NCI-H1436 (cell line): ENCODE measurements at regions not wholly inside any gene's neighbourhood (a gene's known extent, or its start where the extent isn't known, plus 50 kb on each side); places are given as distances from the start of the nearest gene placed in this dataset.
"Not testable (repeated sequence)": the region's sequence is repeated elsewhere in the genome, so short reads cannot be mapped to it uniquely, and the experiment has no call there.

ENCODE experiments used
- DNase-seq: peaks from one replicate; lab custom pipeline; 2025; lab: John Stamatoyannopoulos, UW

- DNase-seq: no peak
Measured at GRCh38 chr5:98209418-98209817, 564.0 kb upstream of the RGMB start.

- DNase-seq: no peak
Measured at GRCh38 chr5:98214240-98215051, 559.0 kb upstream of the RGMB start.

DNA sequence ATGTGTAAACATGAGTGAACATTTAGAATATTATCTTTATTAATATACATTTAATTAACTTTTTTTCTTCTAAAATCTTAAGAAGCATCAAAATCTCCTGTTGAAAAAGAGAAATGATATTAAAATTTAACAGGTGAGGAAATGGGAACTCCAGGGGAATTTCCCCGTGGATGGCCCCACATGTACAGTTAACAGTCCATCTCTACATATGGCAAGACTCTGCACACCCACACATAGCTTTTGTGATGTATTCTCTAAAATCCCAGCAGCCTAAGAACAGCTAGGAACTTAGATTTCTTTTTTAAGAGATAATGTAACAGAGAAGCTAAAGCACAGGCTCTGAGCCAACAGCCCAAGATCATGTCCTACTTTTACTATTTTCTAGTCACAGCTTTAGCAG lies 556.3 kb upstream of the RGMB start:
- DNase-seq: no peak

- no peak for DNase-seq
Measured at GRCh38 chr5:98218838-98219237, 554.6 kb upstream of the RGMB start.

GRCh38 chr5:98227489-98227888 lies 546.0 kb upstream of the RGMB start:
- no peak for DNase-seq

DNA sequence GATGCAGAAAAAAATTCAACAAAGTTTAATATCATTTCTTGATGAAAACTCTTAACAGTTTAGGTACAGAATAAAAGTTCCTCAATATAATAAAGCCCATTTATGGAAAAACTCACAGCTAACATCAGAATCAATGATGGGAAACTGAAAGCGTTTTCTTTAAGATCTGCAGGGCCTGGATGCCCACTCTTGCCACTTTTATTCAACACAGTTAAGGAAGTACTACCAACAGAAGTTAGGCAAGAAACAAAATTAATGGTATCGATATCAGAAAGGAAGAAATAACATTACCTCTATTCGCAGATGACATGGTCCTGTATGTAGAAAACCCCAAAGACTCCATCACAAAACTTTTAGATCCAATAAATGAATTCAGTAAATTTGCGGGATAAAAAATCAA lies 542.4 kb upstream of the RGMB start:
- DNase-seq: no peak

- DNase-seq: not testable (repeated sequence)
Measured at GRCh38 chr5:98237794-98238193, 535.7 kb upstream of the RGMB start.

- no peak for DNase-seq
Measured at GRCh38 chr5:98243972-98244371, 529.5 kb upstream of the RGMB start.

DNA sequence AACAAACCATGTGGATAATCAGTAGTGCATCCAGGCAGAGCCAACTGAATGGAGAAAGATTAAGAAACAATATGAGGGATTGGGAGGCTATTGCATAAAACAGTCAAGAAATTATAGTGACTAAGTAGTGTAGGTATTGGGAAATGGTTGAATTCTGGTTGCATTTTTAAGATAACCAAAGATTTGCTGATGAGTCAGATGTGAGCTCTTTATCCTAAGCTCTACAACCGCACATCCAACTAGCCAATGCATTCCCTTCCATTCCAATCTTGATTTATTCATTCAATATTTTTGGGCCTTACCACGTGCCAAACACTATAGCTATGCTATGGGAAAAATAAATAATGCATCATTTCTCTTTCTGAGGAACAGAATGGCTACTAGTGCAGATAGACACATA lies 524.5 kb upstream of the RGMB start:
- no peak for DNase-seq

DNA sequence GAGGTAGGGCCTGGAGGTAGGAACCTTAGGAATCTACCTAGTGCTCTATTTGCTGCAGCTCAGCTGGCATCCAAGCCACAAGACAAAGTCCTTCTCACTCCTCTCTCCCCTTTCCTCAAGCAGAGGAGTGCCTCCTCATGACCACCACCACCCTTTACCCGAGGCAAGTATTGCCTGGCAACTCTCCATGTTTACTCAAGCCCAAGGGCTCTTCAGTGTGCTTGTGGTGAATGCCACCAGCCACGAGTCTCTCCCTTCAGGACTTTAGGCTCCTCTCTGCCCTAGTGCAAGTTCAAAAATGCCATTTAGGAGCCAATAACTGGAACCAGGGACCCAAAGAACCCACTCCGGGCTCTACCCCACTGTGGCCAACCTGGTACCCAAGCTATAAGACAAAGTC lies 514.5 kb upstream of the RGMB start:
- DNase-seq: no peak

DNA sequence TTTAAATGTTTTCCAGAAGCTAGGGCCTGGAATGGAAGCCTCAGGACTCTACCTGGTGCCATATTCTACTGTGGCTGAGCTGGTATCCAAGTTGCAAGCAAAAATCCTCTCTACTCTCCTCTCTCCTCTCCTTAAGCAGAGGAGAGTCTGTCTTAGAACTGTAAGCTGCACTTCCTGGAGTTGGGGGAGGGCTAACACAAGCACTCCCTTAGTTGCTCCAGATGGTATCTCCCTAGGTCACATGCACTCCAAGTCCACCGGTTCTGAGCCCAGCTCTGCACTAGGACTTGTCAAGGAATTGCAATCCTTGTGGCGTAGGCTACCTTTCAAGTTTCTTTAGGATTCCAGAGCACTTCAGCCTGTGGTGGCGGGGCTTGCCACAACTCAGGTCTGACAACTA lies 513.9 kb upstream of the RGMB start:
- DNase-seq: no peak

GRCh38 chr5:98263084-98263483 lies 510.4 kb upstream of the RGMB start:
- DNase-seq: no peak

- no peak for DNase-seq
Measured at GRCh38 chr5:98268162-98268860, 505.2 kb upstream of the RGMB start.

- DNase-seq: no peak
Measured at GRCh38 chr5:98275980-98276379, 497.5 kb upstream of the RGMB start.

GRCh38 chr5:98282521-98282920 lies 490.9 kb upstream of the RGMB start:
- no peak for DNase-seq

DNA sequence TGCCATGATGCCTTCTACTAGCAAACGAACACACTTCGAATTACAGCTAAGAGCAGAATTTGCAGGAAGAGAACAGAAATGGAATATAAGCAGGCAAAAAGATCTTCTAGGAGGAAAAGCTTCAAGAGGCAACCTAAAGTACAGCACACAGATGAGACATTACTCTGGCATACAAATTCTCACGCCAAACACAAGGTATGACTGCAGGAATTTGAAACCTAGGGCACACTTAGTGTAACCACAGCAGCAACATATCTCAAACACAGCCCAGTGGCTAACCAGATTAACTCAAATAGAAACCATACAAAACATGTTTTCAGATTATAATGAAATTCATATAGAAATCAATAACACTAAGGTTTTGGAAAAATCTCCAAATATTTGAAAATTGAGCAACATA lies 481.0 kb upstream of the RGMB start:
- DNase-seq: no peak

GRCh38 chr5:98296426-98296825 lies 477.0 kb upstream of the RGMB start:
- DNase-seq: no peak

DNA sequence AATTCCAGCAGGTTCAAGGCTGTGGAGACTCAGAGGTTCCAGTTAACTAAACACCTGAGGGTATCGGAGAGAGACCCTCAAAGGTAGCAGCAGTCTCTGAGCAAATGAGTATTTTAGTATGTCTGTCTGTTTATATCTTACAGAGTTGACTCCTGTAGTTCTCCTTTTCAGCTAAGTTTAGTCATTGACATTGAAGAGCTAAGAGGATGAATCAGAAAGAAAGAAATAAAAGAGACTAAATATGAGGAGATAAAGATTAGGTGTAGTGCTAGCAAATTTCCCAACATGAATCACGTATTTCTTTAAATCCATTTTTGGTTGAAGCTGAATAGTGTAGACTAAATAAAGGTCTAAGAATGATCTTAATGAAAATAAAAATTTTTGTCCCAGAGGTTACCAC lies 474.0 kb upstream of the RGMB start:
- DNase-seq: no peak

DNA sequence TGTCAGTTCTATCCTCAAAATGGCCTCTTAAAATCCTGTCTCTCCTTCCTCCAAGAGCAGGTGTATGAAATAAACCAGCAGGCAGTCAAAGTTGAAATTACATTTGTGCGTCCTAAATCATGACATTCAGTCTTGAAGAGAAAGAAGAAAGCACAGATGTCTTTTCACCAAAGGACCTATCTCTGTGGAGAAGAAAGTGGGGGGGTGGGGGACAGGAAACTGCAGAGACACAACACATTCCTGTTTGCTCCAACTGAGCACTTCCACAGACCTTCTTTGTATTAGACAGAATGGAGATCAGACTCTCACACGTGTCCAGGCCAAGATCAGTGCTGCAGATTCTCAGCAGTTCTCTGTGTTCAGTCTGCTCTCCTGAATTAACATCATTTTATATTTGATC lies 471.9 kb upstream of the RGMB start:
- no peak for DNase-seq

- DNase-seq: no peak
Measured at GRCh38 chr5:98307811-98308210, 465.7 kb upstream of the RGMB start.

DNA sequence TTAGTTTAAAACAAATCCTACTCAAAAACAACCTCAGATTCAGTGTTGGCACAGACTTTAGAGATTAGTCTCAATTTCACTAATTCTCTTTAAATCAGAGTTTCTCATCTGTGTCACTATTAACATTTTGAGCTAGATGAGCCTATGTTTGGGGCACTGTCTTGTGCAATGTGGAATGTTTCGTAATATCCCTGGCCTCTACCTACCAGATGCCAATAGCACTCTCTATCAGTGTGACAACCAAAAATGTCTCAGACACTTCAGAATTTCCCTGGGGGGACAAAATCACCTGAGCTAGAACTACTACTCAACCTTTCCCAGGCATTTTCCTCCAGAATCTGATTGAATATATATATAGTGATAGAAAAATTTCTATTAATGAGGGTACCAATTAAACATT lies 465.2 kb upstream of the RGMB start:
- no peak for DNase-seq

GRCh38 chr5:98308960-98309359 lies 464.5 kb upstream of the RGMB start:
- DNase-seq: no peak

DNA sequence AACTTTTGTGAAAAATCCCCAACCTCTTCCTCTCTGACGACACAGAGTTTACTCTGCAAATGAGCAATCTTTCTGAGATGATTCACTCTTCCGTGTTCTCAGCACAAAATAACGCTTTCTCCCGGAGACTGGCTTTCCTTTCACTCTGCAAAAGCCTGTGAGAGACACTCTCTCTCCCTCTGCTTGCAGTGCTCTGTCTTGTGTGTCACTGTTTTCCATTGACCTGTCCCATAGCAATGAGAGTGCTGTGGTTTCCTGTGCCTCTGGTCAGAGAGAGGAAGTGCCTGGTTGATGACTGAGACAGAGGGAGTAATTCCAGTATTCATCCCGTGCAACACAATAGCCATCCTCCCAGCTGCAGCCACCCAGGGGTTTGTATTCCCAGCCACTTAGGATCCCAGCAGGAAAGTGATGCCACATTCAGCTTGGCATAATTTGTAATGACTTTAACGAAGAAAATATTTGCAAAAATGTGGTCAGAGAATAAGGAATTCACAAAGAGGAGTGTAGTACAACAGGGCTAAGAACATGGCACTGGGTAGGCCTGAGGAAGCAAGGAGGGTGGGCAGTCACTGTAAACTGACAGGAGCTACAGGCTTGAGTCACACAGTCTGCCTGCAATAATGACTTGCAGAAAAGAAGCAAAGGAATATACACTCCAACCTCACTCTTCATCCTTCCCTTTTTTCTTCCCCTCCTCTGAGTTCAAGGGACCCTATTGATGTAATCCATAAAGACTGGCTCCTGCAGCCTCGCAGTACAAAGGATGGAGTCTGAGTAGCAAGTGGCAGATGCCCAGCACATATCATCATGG lies 463.5 kb upstream of the RGMB start:
- no peak for DNase-seq
